Ovary (tissue), 3 donors: ENCODE measurements at regions not wholly inside any gene's neighbourhood (a gene's known extent, or its start where the extent isn't known, plus 50 kb on each side); places are given as distances from the start of the nearest gene placed in this dataset.

Experiments
- POLR2A ChIP-seq: fragments of 450-650 bp; IDR thresholded peaks from one replicate; pipeline ENCODE4 v1.6.1; 2017; ENCODE audit warnings: antibody characterized with exemption, mild to moderate bottlenecking, moderate library complexity
- TF ChIP-seq, protein P1 (sequence below), 3 donors: fragments of 450-650 bp in 2 of 3; fragments of 200-600 bp in 1 of 3; IDR thresholded peaks; one replicate each; pipeline versions ENCODE4 v1.5.1 to v1.8.0; 2016 to 2022; ENCODE audit warnings: antibody characterized with exemption in 3 of 3, mild to moderate bottlenecking in 1 of 3
- donor health status: DM: no; HTN: no; CAD: no.

DNA sequence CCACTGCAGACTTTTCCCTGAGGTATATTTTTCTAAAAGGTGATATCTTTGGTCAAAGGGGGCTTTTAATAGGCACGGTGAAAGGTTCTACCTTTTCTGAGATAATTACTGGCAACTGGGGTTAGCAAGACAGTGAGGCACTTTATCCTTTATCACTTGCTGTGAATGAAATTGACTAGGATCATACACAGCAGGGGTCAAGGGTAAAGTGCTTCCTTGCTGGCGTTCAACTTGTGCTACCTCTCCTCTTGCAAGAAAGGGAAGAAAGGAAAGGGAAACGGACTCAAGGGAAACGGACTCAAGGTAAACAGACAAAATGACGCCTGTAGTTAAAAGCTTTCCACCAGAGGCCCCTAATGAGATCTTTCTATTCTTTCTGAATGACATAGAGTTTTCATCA lies 78.6 kb upstream of the RAPGEF2 start:
- TF ChIP-seq, protein P1, sequence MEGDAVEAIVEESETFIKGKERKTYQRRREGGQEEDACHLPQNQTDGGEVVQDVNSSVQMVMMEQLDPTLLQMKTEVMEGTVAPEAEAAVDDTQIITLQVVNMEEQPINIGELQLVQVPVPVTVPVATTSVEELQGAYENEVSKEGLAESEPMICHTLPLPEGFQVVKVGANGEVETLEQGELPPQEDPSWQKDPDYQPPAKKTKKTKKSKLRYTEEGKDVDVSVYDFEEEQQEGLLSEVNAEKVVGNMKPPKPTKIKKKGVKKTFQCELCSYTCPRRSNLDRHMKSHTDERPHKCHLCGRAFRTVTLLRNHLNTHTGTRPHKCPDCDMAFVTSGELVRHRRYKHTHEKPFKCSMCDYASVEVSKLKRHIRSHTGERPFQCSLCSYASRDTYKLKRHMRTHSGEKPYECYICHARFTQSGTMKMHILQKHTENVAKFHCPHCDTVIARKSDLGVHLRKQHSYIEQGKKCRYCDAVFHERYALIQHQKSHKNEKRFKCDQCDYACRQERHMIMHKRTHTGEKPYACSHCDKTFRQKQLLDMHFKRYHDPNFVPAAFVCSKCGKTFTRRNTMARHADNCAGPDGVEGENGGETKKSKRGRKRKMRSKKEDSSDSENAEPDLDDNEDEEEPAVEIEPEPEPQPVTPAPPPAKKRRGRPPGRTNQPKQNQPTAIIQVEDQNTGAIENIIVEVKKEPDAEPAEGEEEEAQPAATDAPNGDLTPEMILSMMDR (IDR thresholded peaks at IDR 0.05), result no peak
- no peak for TF ChIP-seq POLR2A
